ENCODE measurements at regions not wholly inside any gene's neighbourhood (a gene's known extent, or its start where the extent isn't known, plus 50 kb on each side); places are given as distances from the start of the nearest gene placed in this dataset.

GRCh38 chr20:24366336-24367004 is 103.0 kb upstream of the SYNDIG1 start:
- BruUV-seq (replicated peaks): no TSS peak
- POLR2A ChIA-PET: no interaction called here
- H3K9me3 Mint-ChIP-seq (ENCODE audit: unreplicated experiment): no peaks in the 10 kb centered on the region
- Histone ChIP-seq H3K36me3 (ENCODE audit: control insufficient read depth, insufficient read depth, low read length) (no peaks in the 10 kb centered on the region), H3K4me3 (ENCODE audit: low read depth, low read length) (no peak overlapping the region), H3K9me3 (no peaks in the 10 kb centered on the region), H3K27me3 (replicated peaks; ENCODE audit: control insufficient read depth, insufficient read depth, low read length) (no peaks in the 10 kb centered on the region), H3K4me1 (no peaks in the 10 kb centered on the region)
- no peak for TF ChIP-seq CTCF (IDR thresholded peaks at IDR 0.05; ENCODE audit: insufficient read depth in 1 of 2, low read depth in 1 of 2, low read length in 1 of 2, severe bottlenecking in 1 of 2, unreplicated experiment in 1 of 2)
- CTCF ChIA-PET: no interaction called here
- no peak overlapping the region for H3K4me3 Mint-ChIP-seq (ENCODE audit: unreplicated experiment)
- intact Hi-C loops (cut with micrococcal nuclease; ENCODE audit: unreplicated experiment): no loop called here
- H3K27me3 Mint-ChIP-seq (ENCODE audit: insufficient read depth, unreplicated experiment): peaks cover 11% of the 10 kb centered on the region
- no peaks in the 10 kb centered on the region for H3K36me3 Mint-ChIP-seq (ENCODE audit: insufficient read depth, unreplicated experiment)
- H3K27ac Mint-ChIP-seq (ENCODE audit: unreplicated experiment): no peak overlapping the region
- no peak for DNase-seq
- no peaks in the 10 kb centered on the region for H3K4me1 Mint-ChIP-seq (ENCODE audit: low read depth, unreplicated experiment)

- Mint-ChIP-seq H3K27ac (ENCODE audit: unreplicated experiment) (no peak overlapping the region), H3K4me3 (ENCODE audit: unreplicated experiment) (no peak overlapping the region), H3K9me3 (ENCODE audit: unreplicated experiment) (peaks cover 3% of the 10 kb centered on the region), H3K27me3 (ENCODE audit: insufficient read depth, unreplicated experiment) (peaks cover 11% of the 10 kb centered on the region), H3K36me3 (ENCODE audit: insufficient read depth, unreplicated experiment) (no peaks in the 10 kb centered on the region), H3K4me1 (ENCODE audit: low read depth, unreplicated experiment) (no peaks in the 10 kb centered on the region)
- no peaks in the 10 kb centered on the region for H3K4me1 ChIP-seq
- CTCF ChIA-PET: no interaction called here
- POLR2A ChIA-PET: no interaction called here
- no peak for TF ChIP-seq CTCF (IDR thresholded peaks at IDR 0.05; ENCODE audit: insufficient read depth in 1 of 2, low read depth in 1 of 2, low read length in 1 of 2, severe bottlenecking in 1 of 2, unreplicated experiment in 1 of 2)
- no TSS peak for BruUV-seq (replicated peaks)
- DNase-seq: no peak
- no peaks in the 10 kb centered on the region for H3K9me3 ChIP-seq
- H3K27me3 ChIP-seq (replicated peaks; ENCODE audit: control insufficient read depth, insufficient read depth, low read length): no peaks in the 10 kb centered on the region
- no peak overlapping the region for H3K4me3 ChIP-seq (ENCODE audit: low read depth, low read length)
- intact Hi-C loops (cut with micrococcal nuclease; ENCODE audit: unreplicated experiment): no loop called here
- no peaks in the 10 kb centered on the region for H3K36me3 ChIP-seq (ENCODE audit: control insufficient read depth, insufficient read depth, low read length)
Measured at GRCh38 chr20:24365670-24366069, 103.8 kb upstream of the SYNDIG1 start.

GRCh38 chr20:24364482-24364881 is 104.9 kb upstream of the SYNDIG1 start:
- no peaks in the 10 kb centered on the region for H3K27me3 ChIP-seq (replicated peaks; ENCODE audit: control insufficient read depth, insufficient read depth, low read length)
- no peak overlapping the region for H3K4me3 ChIP-seq (ENCODE audit: low read depth, low read length)
- intact Hi-C loops (cut with micrococcal nuclease; ENCODE audit: unreplicated experiment): no loop called here
- no peaks in the 10 kb centered on the region for H3K4me1 ChIP-seq
- H3K9me3 ChIP-seq: no peaks in the 10 kb centered on the region
- no peak for TF ChIP-seq CTCF (IDR thresholded peaks at IDR 0.05; ENCODE audit: insufficient read depth in 1 of 2, low read depth in 1 of 2, low read length in 1 of 2, severe bottlenecking in 1 of 2, unreplicated experiment in 1 of 2)
- DNase-seq: no peak
- H3K27me3 Mint-ChIP-seq (ENCODE audit: insufficient read depth, unreplicated experiment): peaks cover 11% of the 10 kb centered on the region
- no peak overlapping the region for H3K27ac Mint-ChIP-seq (ENCODE audit: unreplicated experiment)
- peaks cover 10% of the 10 kb centered on the region for H3K9me3 Mint-ChIP-seq (ENCODE audit: unreplicated experiment)
- H3K36me3 ChIP-seq (ENCODE audit: control insufficient read depth, insufficient read depth, low read length): no peaks in the 10 kb centered on the region
- ChIA-PET POLR2A (no interaction called here), CTCF (no interaction called here)
- no peaks in the 10 kb centered on the region for H3K36me3 Mint-ChIP-seq (ENCODE audit: insufficient read depth, unreplicated experiment)
- no peaks in the 10 kb centered on the region for H3K4me1 Mint-ChIP-seq (ENCODE audit: low read depth, unreplicated experiment)
- BruUV-seq (replicated peaks): no TSS peak
- H3K4me3 Mint-ChIP-seq (ENCODE audit: unreplicated experiment): no peak overlapping the region

Data from Caco-2 (cell line).